Mesothelial cell of epicardium (in vitro differentiated cells): ENCODE measurements at regions not wholly inside any gene's neighbourhood (a gene's known extent, or its start where the extent isn't known, plus 50 kb on each side); places are given as distances from the start of the nearest gene placed in this dataset.

Experiments
- DNase-seq, 2 experiments: peaks; one replicate each; pipeline ENCODE4 v3.0.0; 2021; ENCODE audit warnings: low spot score in 2 of 2; ENCODE audit not compliant: unreplicated experiment in 2 of 2
- H3K27ac Mint-ChIP-seq: 2 replicates; pipeline ENCODE4 v1.8.0; 2021; ENCODE audit warnings: mixed read lengths
- H3K27me3 Mint-ChIP-seq: 2 replicates; pipeline ENCODE4 v1.8.0; 2021; ENCODE audit warnings: low read depth, mixed read lengths
- H3K36me3 Mint-ChIP-seq: 2 replicates; pipeline ENCODE4 v1.8.0; 2021; ENCODE audit warnings: mixed read lengths
- H3K4me1 Mint-ChIP-seq: 2 replicates; pipeline ENCODE4 v1.8.0; 2021; ENCODE audit warnings: mixed read lengths
- H3K4me3 Mint-ChIP-seq: 2 replicates; pipeline ENCODE4 v1.8.0; 2021; ENCODE audit warnings: mild to moderate bottlenecking, moderate library complexity, mixed read lengths
- H3K9me3 Mint-ChIP-seq: 2 replicates; pipeline ENCODE4 v1.8.0; 2021; ENCODE audit warnings: mixed read lengths
- TF ChIP-seq, protein P1 (sequence below): fragments of 200-600 bp; sonication (generic); IDR thresholded peaks from one replicate; pipeline ENCODE4 v1.5.0; 2021; ENCODE audit warnings: antibody characterized with exemption; ENCODE audit not compliant: unreplicated experiment

DNA sequence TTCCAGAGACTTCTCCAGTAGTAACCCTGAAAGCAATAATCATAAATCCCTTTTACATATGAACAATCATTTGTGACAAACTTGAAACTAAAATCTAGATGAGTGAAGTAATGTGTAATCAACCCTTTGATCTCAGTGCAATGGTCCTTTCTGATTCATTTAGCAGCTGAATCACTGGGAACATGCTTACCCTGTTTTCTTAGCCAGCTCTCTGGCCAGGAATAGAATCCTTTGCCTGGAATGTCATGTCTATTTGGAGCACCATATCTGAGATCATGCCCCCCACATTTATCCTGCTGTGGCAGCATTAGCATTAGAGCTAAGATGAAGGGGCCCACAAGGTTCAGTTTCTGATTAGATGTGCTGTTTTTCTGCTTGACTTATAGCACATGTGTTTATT is 309.8 kb downstream of the OXSM start:
- Mint-ChIP-seq H3K4me1 (peaks cover 23% of the 10 kb centered on the region), H3K27ac (no peak overlapping the region), H3K36me3 (peaks cover 11% of the 10 kb centered on the region), H3K9me3 (peaks cover 53% of the 10 kb centered on the region), H3K27me3 (no peaks in the 10 kb centered on the region), H3K4me3 (no peak overlapping the region)
- TF ChIP-seq, protein P1, sequence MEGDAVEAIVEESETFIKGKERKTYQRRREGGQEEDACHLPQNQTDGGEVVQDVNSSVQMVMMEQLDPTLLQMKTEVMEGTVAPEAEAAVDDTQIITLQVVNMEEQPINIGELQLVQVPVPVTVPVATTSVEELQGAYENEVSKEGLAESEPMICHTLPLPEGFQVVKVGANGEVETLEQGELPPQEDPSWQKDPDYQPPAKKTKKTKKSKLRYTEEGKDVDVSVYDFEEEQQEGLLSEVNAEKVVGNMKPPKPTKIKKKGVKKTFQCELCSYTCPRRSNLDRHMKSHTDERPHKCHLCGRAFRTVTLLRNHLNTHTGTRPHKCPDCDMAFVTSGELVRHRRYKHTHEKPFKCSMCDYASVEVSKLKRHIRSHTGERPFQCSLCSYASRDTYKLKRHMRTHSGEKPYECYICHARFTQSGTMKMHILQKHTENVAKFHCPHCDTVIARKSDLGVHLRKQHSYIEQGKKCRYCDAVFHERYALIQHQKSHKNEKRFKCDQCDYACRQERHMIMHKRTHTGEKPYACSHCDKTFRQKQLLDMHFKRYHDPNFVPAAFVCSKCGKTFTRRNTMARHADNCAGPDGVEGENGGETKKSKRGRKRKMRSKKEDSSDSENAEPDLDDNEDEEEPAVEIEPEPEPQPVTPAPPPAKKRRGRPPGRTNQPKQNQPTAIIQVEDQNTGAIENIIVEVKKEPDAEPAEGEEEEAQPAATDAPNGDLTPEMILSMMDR = no peak
- DNase-seq = no peak

DNA sequence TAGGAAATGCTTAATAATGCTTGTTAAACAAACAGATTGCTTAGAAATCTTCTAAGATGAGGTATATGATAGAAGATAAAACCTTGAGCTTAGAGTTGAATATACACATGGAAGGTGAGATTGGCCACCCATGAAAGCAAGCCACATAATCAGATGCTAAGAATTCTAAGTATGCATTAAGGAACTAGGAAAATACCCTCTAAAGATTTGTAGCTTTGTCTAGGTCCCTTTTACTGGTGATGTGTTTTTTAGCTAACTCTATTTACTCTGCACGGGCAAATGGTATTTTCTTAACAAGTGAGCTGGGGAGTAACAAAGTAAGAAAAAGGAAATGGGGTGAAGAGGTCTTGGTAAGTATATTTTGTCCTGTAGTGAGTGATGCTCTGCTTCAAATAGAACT is 310.3 kb downstream of the OXSM start:
- H3K27me3 Mint-ChIP-seq = no peaks in the 10 kb centered on the region
- H3K4me1 Mint-ChIP-seq = peaks cover 28% of the 10 kb centered on the region
- TF ChIP-seq, protein P1 = no peak
- no peak overlapping the region for H3K4me3 Mint-ChIP-seq
- no peak overlapping the region for H3K27ac Mint-ChIP-seq
- H3K36me3 Mint-ChIP-seq = peaks cover 9% of the 10 kb centered on the region
- DNase-seq = no peak
- peaks cover 50% of the 10 kb centered on the region for H3K9me3 Mint-ChIP-seq

DNA sequence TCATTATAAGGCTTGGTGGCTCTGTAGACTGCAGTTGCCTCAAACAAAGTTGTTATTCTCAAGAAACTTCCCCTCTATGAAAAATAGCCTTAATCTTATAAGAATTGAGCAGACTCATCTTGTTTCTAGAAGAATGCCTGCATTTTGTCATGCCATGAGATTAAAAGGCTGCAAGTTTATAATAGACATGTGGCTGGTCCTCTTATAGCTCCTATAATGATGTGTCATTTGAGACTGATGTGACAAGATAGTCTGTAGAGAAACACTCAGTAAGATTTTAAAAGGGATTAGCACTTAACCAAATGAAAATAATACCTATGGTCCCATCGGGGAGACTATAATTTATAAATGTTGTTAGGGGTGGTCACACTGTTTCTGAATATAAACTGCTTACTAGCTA is 312.5 kb downstream of the OXSM start:
- peaks cover 41% of the 10 kb centered on the region for H3K4me1 Mint-ChIP-seq

DNA sequence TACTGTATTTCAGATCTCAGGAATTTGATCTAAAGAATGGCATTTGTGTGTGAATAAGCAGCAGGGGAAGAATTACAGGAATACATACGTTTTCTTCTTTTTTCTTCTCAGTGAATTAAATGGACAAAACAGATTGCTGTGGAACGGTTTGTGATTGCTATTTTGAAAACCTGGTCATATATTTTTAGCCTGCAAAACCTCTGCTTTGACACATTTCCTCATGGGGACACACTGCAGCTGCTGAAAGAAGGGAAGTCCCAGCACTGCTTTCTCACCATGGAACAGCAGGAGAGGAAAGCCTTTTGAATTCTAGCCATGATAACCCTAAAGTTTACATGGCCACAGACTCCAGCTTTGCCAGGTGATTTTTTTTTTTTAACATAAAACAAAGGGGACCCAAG is 315.0 kb downstream of the OXSM start:
- TF ChIP-seq, protein P1 = no peak
- peaks cover 37% of the 10 kb centered on the region for H3K4me1 Mint-ChIP-seq
- peaks cover 26% of the 10 kb centered on the region for H3K9me3 Mint-ChIP-seq
- no peak for DNase-seq
- H3K27ac Mint-ChIP-seq = peak overlapping the region; percentile 47
- no peak overlapping the region for H3K4me3 Mint-ChIP-seq
- H3K27me3 Mint-ChIP-seq = no peaks in the 10 kb centered on the region
- peaks cover 3% of the 10 kb centered on the region for H3K36me3 Mint-ChIP-seq

More for the DNA sequence above, 312.5 kb downstream of the OXSM start:
- Mint-ChIP-seq H3K27me3 (no peaks in the 10 kb centered on the region), H3K9me3 (peaks cover 34% of the 10 kb centered on the region), H3K4me3 (no peak overlapping the region), H3K27ac (no peak overlapping the region), H3K36me3 (peaks cover 3% of the 10 kb centered on the region)
- DNase-seq = no peak
- TF ChIP-seq, protein P1 = no peak

DNA sequence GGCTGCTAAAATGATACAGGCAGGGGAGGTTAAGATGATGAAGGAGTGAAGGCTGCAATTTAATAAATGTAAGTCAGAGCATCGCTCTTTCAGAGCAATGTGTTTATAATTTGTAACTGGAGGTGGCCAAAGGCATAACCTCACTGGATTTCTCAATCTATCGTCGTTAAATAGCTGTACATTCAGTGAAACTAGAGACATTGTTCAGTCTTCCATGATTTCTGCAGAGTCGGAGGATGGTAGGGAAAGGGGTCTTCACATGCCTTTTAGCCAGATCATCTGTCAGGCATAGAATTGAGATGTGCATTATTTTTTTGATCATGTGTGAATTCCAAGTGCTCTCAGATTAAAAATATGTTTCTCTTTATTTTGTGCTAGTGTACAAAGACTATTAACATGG is 315.4 kb downstream of the OXSM start:
- Mint-ChIP-seq H3K4me1 (peaks cover 33% of the 10 kb centered on the region), H3K27me3 (no peaks in the 10 kb centered on the region), H3K27ac (peak overlapping the region; percentile 47), H3K9me3 (peaks cover 24% of the 10 kb centered on the region), H3K36me3 (peaks cover 3% of the 10 kb centered on the region), H3K4me3 (no peak overlapping the region)
- TF ChIP-seq, protein P1 = no peak
- DNase-seq = no peak

DNA sequence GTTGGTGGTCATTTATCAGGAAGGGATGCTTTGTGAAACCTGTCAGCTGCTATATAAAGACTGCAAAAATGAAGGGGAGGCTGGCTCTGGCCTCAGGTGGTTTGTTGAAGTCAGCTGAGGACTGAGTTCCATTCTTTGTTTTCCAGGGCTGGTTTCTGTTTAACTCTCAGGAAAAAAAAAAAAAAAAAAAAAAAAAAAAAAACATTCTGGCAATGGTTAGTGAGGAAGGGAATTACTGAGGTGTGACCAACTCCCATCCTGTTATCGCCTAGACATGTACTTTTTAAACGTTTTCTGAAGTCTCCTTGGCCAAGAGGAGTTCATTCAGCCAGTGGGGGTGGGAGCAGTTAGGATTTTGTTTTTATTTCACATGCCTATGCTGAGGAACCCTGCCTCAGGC is 316.3 kb downstream of the OXSM start:
- peaks cover 32% of the 10 kb centered on the region for H3K4me1 Mint-ChIP-seq
- H3K4me3 Mint-ChIP-seq = no peak overlapping the region
- peaks cover 1% of the 10 kb centered on the region for H3K36me3 Mint-ChIP-seq
- no peaks in the 10 kb centered on the region for H3K27me3 Mint-ChIP-seq
- peaks cover 14% of the 10 kb centered on the region for H3K9me3 Mint-ChIP-seq
- DNase-seq = no peak
- peak overlapping the region; percentile 66 for H3K27ac Mint-ChIP-seq
- TF ChIP-seq, protein P1 = no peak
